HUDEP-2 (cell line): ENCODE measurements at regions not wholly inside any gene's neighbourhood (a gene's known extent, or its start where the extent isn't known, plus 50 kb on each side); places are given as distances from the start of the nearest gene placed in this dataset.
"Not testable (repeated sequence)": the region's sequence is repeated elsewhere in the genome, so short reads cannot be mapped to it uniquely, and the experiment has no call there.

Experiments
- DNase-seq, 76 experiments: peaks; one replicate each; lab custom pipeline; 2025; ENCODE audit not compliant: unreplicated experiment in 76 of 76; lab: John Stamatoyannopoulos, UW

DNA sequence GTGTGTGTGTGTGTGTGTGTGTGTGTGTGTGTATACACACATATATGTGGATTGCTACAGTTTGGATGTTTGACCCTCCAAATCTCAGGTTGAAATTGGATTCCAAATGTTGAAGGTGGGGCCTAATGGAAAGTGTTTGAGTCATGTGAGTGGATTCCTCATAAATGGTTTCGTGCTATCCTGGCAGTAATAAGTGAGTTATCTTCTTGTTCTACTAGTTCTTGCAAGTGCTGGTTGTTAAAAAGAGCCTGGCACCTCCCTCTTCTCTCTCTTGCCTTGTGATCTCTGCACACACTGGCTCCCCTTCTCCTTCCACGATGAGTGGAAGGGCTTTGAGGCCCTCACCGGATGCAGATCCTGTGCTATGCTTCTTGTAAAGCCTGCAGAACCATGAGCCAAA, 344.1 kb downstream of the SH2D1A start:
- DNase-seq, result no peak

DNA sequence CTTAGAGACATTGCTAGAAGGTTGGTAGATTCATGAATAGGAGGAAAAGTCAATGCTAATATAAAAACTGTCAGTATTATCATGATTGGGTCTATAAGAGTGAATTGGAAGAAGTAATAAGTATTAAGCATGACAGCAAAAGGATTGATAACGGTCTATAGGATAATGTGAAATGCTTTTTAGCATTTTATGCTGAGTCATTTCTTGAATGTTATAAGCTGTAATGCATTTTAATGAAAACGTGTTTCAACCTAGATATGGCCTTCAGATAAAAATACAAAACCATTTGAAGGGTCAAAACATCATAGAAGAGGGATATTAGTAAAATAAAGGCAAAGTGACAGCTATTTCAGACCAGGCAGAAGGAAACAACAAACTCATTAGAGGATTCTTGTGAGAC, 353.5 kb downstream of the SH2D1A start:
- no peak for DNase-seq

DNA sequence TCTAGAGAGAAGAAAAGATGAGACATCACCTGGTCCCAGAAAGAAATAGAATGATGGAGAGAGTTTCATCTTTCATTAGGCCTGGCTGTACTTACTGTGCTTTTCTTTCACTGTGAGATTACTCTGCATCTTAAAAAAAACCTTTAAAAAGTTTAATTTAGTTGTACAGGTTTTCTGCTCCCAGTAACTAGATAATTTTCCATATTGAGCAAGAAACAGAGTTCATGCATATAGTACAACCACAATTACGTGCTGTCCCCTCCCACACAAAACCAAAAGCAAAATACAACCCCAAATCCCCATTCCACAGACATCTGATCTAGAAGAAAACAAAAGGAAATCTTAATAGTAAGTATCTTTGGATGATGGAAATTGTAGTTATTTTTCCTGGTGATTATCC, 371.2 kb downstream of the SH2D1A start:
- no peak for DNase-seq

DNA sequence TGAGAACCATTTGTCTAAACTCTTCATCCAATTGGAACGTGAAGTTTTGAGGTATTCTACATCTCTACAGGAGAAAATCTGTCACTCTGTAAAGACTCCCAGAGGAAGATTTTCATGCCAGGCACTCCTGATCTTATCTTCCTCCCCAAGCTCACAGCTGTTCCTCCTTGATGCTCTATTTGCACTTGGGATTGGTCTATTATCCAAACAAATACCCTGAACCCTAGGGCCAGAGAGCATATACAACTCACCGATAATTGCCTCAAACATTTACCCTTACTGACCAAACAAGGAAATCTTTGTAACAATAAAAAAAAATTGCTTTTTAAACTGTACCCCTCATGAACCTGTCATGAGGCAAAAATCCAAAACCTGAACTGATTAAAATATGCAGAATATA, 372.7 kb downstream of the SH2D1A start:
- no peak for DNase-seq

DNA sequence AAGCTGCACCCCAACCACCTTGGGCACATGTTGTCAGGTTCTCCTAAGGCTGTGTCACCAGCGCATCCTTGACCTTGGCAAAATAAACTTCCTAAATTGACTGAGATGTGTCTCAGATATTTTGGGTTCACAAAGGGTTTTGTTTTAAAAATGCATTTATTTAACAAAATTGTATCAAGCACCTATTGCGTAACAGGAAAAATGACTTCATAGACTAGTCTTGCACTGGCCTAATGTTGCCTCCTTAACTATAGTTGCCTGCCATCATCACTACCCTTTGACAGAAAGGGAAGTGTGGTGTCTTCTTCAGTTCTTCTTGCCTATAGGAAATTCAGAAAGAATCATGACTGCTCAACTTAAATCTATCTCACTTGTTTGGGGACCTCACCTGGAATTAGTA, 374.2 kb downstream of the SH2D1A start:
- no peak for DNase-seq

DNA sequence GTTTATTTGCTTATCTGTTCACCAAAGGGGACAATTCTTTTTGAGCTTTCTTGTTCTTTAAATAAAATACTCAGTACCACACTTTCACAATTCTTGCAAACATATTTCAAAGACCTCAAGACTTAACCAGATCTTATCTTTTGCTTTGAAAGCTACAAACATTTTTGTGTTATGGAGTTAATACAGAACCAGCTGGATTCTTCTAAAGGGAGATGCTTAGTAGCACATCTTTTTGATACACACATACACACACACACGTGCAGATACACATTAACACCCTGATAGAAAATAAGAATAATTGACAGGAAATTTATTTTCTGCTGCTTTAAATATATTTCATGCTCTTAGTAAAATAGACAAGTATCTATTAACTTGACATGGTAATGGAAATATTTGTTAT, 379.1 kb downstream of the SH2D1A start:
- DNase-seq, result no peak

DNA sequence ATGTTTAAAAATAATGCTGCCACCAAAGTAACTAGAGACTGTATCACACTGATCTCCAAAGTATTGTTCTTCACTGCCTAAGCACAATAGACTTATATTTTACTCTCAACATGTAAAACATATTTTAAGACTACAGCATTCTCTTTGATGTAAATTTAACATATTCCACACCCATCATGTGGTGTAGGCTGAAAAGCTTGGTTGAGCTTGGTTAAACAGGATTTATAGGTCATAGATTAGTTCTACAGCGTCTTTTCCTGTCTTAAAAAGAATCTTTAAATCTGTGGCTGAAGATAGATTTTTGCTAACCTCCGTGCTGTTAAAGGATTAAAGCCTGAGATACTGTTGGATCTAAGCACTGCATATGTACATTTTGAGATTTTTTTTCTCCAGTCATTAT, 379.9 kb downstream of the SH2D1A start:
- no peak for DNase-seq

DNA sequence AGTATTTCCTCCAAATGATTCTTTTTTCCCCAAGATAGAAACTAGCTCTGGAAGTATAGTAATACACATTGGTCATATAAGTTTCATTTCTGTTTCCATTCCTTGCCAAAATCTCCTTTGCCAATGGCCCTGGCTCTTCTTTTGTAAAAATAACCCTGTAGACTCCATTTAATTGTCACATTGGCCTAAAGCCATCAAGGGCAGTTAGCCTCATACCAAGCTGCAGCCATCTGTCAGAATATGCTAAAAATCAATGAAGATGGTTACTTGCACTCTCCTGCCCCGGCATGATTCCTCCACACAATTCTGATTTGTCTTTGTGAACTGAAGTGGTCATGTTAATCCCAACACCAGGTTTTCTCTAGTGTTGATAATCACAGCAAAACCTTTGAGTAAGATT, 380.5 kb downstream of the SH2D1A start:
- no peak for DNase-seq

DNA sequence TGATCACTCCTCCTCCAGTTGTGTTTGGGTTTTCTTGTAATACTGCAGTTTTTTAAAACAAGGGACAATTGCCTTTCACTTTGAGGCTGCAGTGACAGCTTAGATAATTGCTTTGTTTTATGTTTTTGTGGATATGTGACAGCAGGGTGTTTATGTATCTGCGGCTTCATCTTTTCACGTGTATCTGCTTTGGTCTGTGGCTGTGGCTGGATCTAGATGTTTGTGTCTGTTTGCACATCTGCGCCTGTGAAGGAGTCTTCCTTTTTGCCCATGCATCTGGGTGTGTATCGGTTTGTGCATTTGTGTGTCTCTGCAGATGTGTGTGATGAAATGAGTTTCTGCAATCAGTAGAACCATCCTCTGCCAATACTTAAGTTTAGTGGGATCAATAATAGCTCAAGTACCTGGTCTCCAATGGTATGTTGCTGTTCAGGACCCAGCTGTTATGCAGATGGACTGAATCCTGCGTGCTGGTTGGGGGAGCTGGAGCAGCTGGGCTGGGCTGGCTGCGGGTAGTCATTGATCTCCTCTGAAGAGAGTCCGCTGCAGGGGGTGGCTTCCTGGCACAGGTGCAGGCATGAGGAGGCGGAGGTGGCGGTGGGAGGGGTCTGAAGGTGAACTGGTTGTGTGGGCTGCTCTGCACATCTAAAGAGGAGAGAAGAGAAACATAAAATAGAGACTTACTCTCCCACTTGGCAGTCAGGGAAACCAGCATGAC, 390.3 kb downstream of the SH2D1A start:
- DNase-seq, result peak in 1 of 76 experiments; percentile 0

DNA sequence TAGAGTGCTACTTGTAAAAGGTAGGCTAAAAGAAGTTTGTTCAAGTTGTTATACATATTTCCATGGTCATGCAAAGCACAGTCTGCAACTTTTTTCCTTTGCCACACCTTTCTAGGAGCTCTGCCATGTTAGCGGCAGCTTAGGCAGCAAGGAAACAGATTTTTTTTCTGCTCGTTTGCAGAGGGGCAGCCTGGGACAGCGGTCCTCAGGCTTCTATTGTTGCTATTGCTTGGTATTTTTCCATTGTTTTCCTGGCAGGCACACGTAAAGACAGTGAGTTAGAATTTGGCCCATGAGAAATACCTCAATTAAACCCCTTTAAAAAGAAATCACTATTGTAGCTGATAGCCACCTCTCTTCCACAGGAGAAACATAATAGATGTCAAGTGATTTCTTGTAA, 391.4 kb downstream of the SH2D1A start:
- DNase-seq, result no peak

DNA sequence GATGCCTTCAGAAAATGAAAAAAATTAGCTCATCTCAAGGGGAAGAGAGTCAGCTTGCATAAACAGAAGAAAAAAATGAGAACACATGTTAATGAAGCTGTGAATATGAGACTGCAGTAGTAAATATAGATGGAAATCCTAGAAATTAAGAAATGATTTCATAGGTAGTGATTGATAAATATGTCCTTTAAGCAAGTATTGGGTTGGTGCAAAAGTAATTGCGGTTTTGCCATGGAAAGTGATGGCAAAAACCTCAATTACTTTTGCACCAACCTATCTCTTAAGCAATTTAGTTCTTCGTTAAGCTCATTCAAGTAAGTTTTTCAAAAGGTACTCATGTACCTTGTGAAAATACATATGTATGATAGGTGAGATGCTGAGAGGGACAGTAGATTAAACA, 400.9 kb downstream of the SH2D1A start:
- no peak for DNase-seq

DNA sequence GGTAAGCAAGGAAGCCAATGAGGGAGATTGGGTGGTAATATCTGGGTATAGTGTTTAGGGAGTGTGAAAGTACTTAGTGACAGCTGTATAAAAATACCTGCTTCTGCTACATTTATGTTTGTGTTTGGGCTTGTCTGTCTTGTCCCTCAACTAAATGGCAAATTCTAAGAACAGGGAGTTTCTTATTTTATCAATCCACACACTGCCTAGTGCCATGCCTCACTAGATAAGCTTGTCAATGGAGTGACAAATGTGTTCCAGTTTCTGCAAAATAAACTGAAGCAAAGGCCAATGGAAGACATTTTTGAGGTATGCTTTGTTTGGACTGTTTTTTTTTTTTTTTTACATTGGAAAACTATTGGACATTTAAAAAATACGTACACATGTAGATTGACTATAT, 418.0 kb downstream of the SH2D1A start:
- peak in 41 of 76 experiments; percentile 0 to 80 (median 33) for DNase-seq

DNA sequence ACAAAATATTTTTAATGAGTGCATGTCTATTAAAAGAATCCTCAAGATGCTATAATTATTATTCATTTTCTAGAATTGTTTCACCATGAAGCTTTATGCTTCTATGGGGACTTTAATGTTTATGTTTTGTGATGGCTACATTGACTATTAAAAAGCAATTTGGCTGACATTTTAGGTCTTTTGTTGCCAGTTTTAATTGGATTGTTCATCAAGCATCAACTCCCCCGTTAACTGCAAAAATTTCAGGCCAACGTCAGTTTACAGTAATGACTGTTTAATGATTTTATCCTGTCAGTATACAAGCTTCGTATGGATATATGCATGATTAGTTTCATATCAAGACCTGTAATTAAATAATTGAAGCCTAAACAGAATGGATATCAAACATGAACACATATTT, 422.8 kb downstream of the SH2D1A start:
- DNase-seq, result no peak

DNA sequence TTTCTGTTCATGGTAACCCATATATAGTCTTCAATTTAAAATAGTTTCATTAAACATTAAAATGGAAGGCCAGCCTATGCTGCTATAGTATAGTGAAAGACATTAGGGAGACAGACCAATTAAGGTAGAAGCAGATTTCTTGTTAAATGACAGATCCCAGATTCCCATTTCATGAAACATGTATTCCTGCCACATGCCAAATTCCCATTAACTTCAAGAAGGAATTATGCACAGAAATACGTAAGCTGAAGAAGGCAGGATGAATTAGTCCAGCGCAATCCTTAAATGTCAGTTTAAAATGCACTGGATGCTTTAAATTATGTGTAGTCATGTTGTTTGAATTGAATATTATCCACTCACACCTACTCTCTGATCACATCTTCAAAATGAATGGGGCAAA, 424.9 kb downstream of the SH2D1A start:
- no peak for DNase-seq

DNA sequence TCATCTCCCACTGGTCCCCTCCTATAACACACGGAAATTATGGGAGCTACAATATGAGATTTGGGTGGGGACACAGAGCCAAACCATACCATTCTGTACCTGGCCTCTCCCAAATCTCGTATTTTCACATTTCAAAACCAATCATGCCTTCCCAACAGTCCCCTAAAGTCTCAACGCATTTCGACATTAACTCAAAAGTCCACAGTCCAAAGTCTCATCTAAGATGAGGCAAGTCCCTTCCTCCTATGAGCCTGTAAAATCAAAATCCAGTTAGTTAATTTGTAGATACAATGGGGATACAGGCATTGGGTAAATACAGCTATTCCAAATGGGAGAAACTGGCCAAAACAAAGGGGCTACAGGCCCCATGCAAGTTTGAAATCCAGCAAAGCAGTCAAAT, 441.9 kb downstream of the SH2D1A start:
- DNase-seq, result not testable (repeated sequence)

DNA sequence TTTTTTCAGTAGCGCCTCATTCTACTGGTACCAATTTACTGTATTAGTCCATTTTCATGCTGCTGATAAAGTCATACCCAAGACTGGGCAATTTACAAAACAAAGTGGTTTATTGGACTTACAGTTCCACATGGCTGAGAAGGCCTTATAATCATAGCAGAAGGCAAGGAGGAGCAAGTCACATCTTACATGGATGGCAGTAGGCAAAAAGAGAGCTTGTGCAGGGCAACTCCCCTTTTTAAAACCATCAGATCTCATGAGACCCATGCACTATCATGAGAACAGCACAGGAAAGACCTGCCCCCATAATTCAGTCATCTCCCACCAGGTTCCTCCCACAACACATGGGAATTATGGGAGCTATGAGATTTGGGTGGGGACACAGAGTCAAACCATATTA, 443.5 kb downstream of the SH2D1A start:
- not testable (repeated sequence) for DNase-seq

DNA sequence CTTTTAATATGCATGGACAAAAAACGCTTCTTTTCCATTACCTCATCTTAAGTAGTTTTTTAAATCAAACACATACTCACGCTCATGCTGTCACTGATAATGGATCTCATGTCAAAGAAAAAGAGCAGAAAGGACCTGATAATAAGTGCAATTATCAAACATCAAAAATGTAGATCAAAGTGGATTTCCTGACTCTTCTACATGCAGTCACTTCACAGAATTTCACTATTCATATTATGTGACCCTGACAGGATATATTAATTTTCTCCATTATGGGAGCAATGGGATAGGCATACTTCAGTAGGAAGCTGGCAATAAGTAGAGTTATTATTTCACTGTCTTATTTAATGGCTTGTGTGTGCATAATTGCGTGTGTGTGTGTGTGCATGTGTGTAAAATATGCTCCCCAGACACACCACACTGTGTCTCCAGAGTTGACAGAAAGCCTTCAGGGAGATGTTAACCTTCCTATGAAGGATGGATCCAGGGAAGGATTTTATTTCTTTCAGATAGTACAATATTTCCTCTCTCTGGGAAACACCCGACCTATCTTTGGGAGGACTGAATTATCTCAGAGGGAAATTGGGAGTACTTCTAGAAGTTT, 445.2 kb downstream of the SH2D1A start:
- DNase-seq, result no peak

DNA sequence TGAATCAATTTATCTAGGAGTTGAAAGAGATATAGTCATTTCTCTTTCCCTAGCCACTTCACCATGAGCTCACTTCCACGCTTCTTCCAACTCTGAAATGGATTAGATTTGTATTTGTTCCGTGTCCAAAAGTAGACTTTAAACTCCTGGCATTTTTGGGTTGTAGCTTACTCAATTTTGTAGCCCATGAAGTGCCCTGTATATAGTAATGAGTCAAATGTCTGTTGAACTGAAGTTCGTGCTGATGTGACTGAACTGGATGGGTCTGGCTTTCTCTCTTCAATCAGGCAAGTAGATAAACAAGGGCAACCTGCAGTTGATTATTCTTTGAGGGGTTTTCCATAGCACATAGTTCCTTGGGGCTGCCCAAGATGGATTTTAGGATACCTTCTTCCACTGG, 450.6 kb downstream of the SH2D1A start:
- DNase-seq, result no peak

DNA sequence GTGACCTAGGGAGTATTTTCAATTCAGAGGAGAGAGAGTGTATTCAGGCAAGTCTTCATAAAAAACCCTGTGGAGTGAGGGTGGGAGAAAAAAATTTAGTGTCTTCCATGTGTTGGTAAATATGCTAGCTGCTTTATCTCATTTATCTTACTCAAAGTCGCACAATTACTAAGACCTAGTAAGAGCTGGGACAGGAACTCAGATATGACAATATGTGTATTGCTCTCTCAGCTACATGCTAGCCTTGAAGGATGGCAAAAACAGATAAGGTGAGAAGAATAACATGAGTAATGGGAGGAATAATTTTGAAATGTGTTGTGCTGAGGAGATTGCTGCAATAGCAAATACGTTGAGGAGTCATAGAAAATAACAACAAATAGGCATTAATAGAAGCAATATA, 458.6 kb downstream of the SH2D1A start:
- peak in 4 of 76 experiments; percentile 5 to 18 (median 8) for DNase-seq

DNA sequence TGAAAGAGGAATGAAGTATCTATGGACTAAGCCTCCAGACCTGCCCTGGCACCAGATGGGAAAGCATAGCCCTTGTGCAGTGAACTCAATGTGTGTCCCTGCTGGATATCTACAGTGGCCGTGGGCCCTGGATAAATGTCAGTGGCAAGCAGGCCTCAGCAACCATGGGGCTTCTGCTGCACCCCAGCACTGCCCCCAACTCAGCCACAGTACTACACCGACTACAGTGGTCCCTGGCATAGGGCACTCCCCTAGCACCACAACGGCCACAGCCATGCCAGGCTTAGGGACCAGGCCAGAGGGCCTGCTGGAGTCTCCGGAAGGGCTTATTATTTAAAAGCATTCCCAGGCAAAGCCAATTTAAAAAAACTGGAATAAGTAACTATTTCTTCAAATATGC, 459.1 kb downstream of the SH2D1A start:
- no peak for DNase-seq

DNA sequence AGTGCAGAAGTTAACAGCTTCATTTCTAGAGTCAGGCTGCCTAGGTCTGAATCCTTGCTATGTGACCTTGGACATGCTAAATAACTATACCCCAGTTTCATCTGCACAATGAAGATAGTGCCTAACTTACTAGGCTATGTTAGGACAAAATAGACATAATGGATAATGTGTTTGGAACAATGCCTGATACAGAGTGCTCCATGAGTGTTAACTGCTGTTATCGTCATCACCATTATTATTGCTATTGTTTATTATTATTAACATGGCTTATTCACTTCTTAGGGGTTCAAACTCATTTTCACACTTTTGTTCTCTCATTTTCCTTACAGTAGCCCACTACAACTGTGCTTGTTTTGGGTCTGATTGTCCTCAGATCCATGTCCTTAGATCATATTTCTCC, 467.7 kb downstream of the SH2D1A start:
- peak in 1 of 76 experiments; percentile 0 for DNase-seq

DNA sequence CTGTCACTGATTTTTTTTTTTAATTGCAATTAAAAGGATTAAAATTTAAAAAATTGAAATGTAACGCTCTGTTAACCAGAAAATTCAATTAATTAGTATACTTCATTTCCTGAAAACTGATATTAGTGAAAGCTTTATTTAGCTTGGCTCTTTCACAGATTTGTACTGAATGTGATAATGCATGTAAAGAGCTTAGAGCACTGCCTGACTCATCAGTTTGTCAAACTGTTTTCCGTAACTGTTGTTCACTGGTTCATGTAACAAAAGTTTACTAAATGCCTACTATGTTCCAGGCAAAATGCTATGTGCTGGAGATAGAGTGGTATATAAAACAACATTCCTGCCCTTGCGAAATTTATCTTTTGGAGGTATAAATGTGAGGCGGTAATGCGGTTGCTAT, 471.7 kb downstream of the SH2D1A start:
- DNase-seq, result no peak

DNA sequence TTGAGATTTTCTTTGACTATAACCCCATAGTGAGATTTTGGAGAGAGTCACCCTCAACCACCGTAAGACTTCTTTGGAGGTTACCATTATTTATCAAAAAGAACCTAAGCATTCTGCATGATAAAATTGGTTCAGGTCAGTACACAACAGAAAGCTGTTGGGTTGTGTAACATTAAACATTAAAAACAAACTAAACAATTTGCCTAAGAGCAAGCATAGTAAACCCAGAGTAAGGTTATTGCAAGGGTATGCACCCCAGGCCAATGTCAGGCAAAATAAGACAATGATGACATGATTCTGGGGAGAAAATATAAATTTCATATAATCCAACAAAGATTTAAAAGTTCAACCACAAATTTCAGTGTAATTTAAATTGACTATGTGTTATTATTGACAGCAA, 472.4 kb downstream of the SH2D1A start:
- no peak for DNase-seq
